GM12891 (cell line): ENCODE measurements at regions not wholly inside any gene's neighbourhood (a gene's known extent, or its start where the extent isn't known, plus 50 kb on each side); places are given as distances from the start of the nearest gene placed in this dataset.
"Not testable (repeated sequence)": the region's sequence is repeated elsewhere in the genome, so short reads cannot be mapped to it uniquely, and the experiment has no call there.

Experiments
- DNase-seq: peaks from one replicate; pipeline ENCODE4 v3.0.0; 2011; ENCODE audit warnings: low spot score; ENCODE audit not compliant: insufficient read length
- FAIRE-seq: peaks from 2 replicates; lab custom pipeline; 2011; peaks lifted over from hg19 to GRCh38; lab: Jason Lieb, UNC
- PAX5 ChIP-seq: IDR thresholded peaks from 2 replicates; pipeline ENCODE4 v1.6.1; 2011; ENCODE audit warnings: low read length, moderate library complexity, mild to moderate bottlenecking; ENCODE audit not compliant: insufficient read depth, severe bottlenecking
- POLR2A ChIP-seq: IDR thresholded peaks from 2 replicates; pipeline ENCODE4 v1.6.1; 2011; ENCODE audit warnings: low read depth, low read length, control low read depth
- POLR2AphosphoS5 ChIP-seq: IDR thresholded peaks from 2 replicates; pipeline ENCODE4 v1.6.1; 2011; ENCODE audit warnings: low read depth, low read length, control low read depth
- POU2F2 ChIP-seq: IDR thresholded peaks from 2 replicates; pipeline ENCODE4 v1.6.1; 2011; ENCODE audit warnings: low read depth, mild to moderate bottlenecking, control low read depth, low read length, moderate library complexity
- SPI1 ChIP-seq: IDR thresholded peaks from 2 replicates; pipeline ENCODE4 v1.6.1; 2011; ENCODE audit warnings: low read depth, low read length, control low read depth
- TAF1 ChIP-seq: IDR thresholded peaks from 2 replicates; pipeline ENCODE4 v1.6.1; 2011; ENCODE audit warnings: low read depth, low read length, control low read depth

DNA sequence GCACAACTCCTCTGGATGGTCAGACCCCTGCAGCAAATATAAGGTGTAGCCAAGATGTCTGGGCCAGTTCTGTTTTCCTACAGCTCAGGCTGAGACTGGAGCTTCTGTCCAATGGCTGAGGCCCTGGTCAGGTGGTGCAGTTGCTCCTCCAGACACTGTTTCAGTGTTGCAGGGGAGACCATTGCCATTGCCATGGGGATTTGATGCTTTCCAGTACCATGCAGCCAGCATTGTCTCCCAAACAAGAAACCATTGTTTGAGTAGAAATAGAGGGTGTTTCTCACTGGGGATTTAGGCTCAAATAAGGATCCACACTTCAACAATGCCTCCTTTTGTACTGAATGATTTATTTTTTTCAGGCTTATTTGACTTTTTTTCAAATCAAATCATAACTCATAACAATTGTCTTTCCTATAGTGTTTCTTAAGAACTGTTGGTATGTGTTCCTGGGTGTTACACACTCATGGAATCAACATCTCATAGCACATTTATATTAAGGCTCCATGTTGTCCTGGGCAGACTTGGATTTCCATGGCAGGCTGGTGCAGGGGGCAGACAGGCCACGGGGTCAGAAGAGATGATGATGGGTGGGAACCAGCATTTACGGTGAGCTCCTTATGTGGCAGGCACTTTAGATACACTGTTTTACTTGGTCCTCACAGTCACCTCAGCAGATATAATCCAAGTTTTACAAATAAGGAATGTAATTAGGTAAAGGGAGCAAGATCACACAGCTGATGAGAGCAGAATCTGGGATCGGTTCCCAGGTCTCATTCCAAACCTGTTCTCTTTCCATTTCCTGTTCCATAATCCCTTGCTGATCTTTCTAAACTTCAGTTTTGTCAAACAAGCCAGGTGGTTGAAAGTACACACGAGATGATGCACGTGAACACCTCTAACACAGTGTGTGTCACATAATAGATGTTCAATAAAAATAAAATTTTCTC, 95.9 kb upstream of the GNAQ start:
- DNase-seq (no peak), FAIRE-seq (no peak)
- TF ChIP-seq POU2F2 (no peak), POLR2AphosphoS5 (no peak), SPI1 (no peak), POLR2A (no peak), TAF1 (no peak), PAX5 (no peak)

DNA sequence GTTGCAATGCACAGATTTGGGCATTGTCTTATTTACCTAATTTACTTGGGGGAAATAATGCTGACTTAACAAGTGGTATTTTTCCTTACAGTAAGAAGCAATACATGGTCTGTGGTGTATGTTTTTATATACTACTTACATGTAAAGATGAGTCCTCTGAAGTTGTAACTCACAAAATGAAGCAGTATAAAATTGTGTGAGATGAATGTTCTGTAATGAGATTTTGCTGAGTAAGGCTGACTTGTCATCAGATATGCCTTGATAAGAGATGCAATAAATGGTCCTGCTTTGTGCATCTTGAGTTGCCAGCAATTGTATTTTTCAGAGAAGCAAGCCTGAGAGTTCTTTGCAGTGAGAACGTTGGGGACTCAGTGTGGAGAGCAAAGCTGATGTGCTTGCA, 92.2 kb upstream of the GNAQ start:
- no peak for DNase-seq
- TF ChIP-seq TAF1 (no peak), PAX5 (no peak), SPI1 (no peak), POU2F2 (no peak), POLR2A (no peak), POLR2AphosphoS5 (no peak)
- FAIRE-seq: no peak

DNA sequence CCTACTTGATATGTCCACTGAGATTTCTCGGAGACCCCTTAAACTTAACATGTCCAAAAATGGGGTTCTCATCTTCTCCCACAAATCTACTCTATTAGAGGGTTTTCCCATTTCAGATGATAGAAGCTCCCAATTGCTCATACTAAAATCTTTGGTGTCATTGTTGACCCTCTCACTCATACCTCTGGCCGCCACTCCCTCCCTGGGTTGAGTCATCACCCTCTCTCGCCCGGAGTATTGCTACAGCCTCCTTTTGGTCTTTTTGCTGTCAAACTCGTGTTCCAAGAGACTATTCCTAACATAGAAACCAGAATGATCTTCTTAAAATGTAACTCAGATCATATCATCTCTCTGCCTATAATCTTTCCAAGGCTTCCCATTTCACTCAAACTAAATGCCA, 91.0 kb upstream of the GNAQ start:
- FAIRE-seq: no peak
- TF ChIP-seq POLR2A (no peak), TAF1 (no peak), POU2F2 (no peak), POLR2AphosphoS5 (no peak)

DNA sequence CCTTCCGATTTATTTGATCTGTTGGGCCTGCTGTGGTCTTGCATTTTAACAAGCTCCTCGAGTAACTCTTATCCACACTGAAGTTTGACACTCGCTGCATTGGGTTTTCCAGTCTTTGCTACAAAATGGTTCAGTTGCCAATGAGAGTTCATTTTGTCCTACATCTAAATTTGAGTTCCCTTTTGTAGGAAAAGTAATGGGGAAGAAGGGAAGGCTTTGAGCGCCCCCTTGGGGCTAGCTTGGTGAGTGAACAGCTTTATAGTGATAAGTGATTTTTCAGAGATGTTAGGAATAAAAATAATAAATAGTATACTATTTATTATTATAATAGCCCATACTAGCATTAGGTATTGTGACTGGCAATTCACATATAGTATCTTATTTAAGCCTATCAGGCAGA, 89.9 kb upstream of the GNAQ start:
- DNase-seq (no peak), FAIRE-seq (no peak)
- no peak for TF ChIP-seq SPI1
- TF ChIP-seq TAF1: no peak
- TF ChIP-seq POU2F2: no peak
- TF ChIP-seq POLR2A: no peak
- TF ChIP-seq POLR2AphosphoS5: no peak
- no peak for TF ChIP-seq PAX5

More for the DNA sequence above, 91.0 kb upstream of the GNAQ start:
- DNase-seq: no peak

DNA sequence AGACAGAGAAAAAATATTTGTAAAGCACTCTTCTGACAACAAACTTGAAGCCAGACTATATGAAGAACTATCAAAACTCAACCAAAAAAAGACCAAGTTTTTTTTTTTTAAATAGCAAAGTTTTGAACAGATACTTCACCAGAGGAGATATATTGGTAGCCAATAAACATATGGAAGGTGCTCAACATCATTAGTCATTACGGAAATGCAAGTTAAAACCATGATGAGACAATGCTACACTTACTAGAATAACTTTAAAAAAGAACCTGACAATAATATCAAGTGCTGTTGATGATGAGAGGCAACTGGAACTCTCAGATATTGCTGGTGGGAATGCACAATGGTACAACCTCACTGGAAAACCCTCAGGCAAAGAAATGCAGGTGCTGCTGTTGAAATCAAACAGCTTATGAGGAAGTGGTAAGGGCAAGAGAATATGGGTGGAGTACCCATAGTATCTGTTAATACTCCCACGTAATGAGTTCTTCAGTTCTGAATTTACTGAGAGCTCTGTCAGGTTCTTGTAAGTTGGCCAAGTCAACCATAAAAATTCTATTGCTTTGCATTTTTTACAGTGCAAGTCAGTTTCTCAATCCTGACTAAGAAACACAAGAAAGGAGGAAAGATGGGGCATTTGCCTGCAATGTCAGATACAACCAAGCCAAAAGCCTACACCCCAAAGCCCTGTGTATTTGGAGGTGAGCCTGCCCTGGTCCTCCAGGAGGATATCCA, 87.3 kb upstream of the GNAQ start:
- peak; percentile 78 for FAIRE-seq
- DNase-seq: no peak
- no peak for TF ChIP-seq PAX5
- TF ChIP-seq SPI1: peak; percentile 96

DNA sequence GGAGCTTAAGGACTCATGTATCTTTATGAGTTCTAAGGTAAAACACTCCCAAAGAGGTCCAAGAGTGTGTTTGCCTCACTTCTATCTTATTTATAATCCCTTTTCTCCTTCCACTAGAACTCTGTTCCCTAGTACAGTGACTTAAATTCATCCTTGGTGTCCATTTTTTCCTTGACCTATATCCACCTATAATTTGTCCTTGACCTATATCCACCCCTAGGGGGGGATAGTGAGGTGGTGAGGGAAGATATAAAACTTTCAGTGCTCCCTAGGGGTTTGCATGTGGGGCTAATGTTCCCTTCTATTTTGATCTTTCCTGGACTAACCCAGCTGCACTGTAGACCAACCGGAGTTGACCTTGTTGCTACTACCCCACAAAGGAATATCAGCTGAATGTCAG, 83.5 kb upstream of the GNAQ start:
- DNase-seq: no peak
- no peak for TF ChIP-seq POU2F2
- no peak for TF ChIP-seq POLR2AphosphoS5
- no peak for TF ChIP-seq POLR2A
- no peak for TF ChIP-seq PAX5
- no peak for TF ChIP-seq SPI1
- TF ChIP-seq TAF1: no peak
- FAIRE-seq: no peak

DNA sequence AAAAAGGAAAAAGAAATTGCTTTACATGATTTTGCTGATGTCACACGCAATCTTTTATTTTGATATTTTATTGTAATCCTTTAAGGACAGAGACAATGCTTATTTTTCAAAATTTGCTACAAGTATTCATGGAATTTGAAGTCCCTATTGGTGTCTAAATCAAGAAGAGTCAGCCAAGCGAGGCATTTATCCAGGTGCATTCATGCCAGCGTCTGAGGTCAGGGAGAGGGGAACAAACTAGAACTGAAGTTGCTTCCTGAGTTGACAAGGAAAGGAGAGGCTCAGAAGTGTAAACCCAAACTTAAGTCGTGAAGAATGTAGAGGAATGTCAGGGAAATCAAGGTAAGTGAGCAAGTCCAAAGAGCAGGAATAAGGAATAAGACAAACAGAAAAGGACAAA, 83.0 kb upstream of the GNAQ start:
- no peak for TF ChIP-seq PAX5
- no peak for TF ChIP-seq POU2F2
- no peak for TF ChIP-seq POLR2A
- no peak for TF ChIP-seq POLR2AphosphoS5
- no peak for TF ChIP-seq TAF1
- no peak for TF ChIP-seq SPI1
- FAIRE-seq: no peak

DNA sequence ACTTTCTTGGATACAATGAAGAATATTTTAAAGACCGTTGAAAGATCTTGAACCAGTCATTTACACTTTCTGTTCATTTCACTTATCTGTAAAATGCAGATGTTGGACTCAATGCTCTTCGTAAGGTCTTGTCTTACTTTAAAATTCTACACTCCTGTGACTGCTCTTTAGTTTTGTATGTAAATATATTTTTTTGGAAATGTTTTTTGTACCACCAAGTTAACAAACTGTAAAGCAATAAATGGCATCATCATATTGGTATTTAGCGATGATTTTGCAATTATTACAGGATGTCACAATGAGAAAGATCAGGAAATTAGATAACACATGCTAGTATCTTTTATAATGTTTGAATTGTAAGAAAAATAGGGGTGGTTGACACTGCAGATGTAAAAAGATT, 80.8 kb upstream of the GNAQ start:
- DNase-seq (no peak), FAIRE-seq (no peak)
- TF ChIP-seq POU2F2 (no peak), PAX5 (no peak), TAF1 (no peak), POLR2A (no peak), SPI1 (no peak), POLR2AphosphoS5 (no peak)

More for the DNA sequence above, 83.0 kb upstream of the GNAQ start:
- no peak for DNase-seq

DNA sequence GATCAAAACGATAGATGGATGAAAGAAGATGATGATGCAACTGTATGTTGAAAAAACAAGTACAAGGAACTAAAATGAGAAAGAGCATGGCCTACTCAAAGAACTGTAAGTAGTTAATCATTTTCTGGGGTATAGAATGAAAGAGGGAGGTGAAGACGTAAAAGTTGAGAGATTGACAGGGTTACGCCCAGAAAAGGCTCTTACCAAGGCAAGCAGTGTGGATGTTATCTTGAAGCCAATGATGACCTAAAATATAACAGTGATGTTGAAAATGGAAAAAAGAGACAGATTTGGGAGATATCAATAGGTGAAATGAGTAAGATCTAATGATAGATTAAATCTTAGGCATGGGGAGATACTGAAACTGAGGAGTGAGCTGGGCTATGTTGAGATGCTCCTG, 80.4 kb upstream of the GNAQ start:
- no peak for FAIRE-seq
- TF ChIP-seq PAX5: no peak
- no peak for TF ChIP-seq POLR2A
- TF ChIP-seq POLR2AphosphoS5: no peak
- TF ChIP-seq SPI1: no peak
- TF ChIP-seq TAF1: no peak
- TF ChIP-seq POU2F2: no peak
- no peak for DNase-seq

DNA sequence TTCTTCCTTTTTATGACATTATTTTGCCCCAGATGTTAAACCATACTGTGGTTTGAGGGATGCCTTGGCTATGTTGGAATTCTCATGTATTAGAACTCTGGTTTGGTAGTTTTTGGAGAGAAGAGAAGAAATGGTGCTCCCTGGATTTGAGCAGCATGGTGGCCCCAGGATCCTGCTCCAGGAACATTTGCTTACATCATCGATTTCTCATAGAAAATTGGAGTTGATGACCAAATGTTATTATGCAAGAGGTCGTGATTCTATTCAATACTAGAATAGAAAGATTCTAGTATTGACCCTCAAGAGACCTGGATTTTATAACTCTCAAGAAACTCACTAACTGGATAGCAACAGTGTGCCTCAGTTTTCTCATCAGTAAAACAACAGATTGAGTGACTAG, 77.5 kb upstream of the GNAQ start:
- FAIRE-seq (no peak), DNase-seq (no peak)
- TF ChIP-seq PAX5 (no peak), TAF1 (no peak)

DNA sequence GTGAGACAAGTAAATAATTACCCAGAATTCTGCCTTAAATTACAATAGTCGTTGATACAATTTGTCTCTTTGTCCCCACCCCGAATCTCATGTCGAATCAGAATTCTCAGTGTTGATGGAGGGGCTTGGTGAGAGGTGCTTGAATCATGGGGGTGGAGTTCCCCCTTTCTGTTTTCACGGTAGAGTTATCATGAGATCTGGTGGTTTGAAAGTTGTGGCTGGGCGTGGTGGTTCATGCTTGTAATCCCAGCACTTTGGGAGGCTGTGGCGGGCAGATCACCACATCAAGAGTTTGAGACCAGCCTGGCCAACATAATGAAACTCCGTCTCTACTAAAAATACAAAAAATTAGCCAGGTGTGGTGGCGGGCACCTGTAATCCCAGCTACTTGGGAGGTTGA, 75.0 kb upstream of the GNAQ start:
- FAIRE-seq, DNase-seq: not testable (repeated sequence)
